ENCODE measurements at regions not wholly inside any gene's neighbourhood (a gene's known extent, or its start where the extent isn't known, plus 50 kb on each side); places are given as distances from the start of the nearest gene placed in this dataset.

GRCh38 chr16:85327731-85328675, 215.7 kb upstream of the CIBAR2 start:
- no peak for DNase-seq (ENCODE audit: low read depth)

GRCh38 chr16:85328676-85329058, 216.4 kb upstream of the CIBAR2 start:
- no peak for DNase-seq (ENCODE audit: low read depth)

DNA sequence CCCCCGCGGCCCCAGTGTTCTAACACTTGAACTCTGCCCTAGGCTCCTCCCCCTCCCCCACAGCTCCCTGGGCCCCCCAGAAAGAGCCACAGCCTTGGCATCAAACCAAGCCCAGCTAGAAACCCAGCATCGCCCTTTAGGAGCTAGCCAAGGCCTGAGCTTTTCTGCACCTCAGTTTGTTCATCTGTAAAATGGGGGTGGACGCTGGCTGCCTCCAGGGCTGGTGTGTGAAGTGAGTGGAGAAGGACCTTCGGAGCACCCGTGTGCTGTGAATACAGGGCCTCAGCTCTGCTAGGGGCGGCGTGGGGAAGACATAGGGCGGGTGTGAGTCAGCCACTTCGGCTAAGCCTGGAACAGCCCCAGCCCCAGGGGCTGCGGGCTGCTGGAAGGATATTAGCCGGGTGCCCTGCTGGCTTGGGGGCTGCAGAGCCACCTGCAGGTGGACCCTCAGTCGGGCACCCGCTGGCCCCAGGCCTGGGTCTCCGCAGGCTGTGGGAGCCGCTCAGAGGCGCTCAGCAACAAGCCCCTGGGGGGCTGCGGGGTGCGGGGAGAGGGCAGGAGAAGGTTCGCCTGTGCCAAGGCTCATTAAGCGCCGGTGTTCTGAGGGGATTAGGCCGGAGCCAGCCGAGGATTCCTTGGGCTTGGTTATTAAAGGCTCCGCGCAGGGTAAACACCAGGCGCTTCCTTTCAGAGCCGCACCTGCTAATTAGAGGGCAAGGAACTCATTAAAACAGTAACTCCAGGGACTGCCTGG, 217.0 kb upstream of the CIBAR2 start:
- DNase-seq (ENCODE audit: low read depth): no peak

GRCh38 chr16:85330006-85330693, 217.9 kb upstream of the CIBAR2 start:
- no peak for DNase-seq (ENCODE audit: low read depth)

- DNase-seq (ENCODE audit: low read depth): no peak
These were observed 218.5 kb upstream of the CIBAR2 start for GRCh38 chr16:85330694-85331188.

DNA sequence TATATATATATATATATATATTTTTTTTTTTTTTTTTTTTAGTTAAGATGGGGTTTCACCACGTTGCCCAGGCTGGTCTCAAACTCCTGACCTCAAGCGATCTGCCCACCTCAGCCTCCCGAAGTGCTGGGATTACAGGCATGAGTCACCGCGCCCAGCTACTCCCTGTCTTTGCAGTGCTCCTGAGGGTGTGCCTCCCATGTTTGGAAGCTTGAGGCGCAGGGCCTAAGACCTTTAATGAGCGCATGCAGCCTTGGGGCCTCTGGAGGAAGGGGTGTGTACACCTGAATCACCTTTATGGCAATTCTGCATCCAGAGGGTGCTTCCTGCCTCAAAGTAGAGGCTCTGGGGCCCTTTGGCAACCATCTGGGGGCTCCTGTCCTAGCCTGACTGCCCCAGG, 219.4 kb upstream of the CIBAR2 start:
- DNase-seq (ENCODE audit: low read depth): no peak

DNA sequence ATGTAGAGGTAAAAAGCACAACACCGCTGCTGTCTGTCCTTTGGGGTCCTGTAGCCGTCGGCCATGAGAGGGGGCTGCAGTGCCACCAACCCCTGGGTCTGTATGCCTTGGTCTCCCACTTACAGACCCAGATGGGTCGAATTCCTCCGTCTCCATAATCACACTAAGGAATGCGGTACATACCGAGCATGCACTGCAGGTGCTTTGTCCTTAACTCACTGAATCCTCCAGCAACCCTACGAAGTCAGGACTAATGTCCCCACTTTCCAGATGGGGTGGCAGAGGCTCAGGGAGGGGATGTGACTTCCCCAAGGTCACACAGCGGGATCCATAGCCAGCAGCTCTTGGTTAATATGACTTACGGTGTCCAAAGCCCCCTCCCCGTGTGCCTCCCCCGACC, 219.9 kb upstream of the CIBAR2 start:
- DNase-seq (ENCODE audit: low read depth): no peak

GRCh38 chr16:85333337-85333736, 221.1 kb upstream of the CIBAR2 start:
- DNase-seq (ENCODE audit: low read depth): no peak

DNA sequence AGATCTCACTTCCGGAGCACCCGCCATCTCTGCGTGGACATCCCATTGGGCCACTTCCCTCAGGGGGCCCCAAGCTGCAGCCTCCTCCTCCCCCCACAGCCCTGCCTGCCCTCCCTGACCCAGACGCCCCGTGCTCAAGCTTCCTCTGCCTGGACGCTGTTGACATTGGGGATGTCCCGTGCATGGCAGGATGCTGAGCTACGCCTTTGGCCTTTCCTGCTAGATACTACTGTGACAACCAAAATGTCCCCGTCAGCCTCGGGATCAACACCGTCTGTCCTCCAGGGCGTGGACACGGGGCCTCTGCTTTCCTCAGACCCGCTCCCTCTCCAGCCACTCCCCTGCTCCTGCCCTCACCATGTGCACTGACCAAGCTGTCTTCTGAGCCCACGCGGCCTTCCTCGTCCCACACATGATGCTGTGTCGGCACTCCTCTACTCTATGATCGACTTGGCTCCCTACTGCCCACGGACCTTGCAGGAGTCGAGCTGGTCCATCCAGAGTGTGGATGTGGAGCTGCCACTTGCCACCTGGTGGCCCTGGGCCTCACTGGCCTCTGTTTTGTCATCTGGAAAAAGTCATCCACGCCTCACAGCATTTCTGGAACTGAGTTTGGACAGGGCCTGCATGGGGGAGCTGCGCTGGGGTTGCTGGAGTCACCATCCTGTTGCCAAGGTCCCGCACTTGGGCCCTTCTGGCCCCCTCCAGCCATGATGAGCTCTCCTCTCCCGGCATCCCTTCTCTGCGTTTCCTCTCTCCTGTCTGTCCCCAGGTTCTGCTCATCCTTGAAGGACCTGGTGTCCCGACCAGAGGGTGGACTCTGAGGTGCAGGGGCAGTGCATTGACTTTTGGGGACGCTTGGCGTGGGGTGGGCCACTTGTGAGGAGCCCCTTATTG, 221.7 kb upstream of the CIBAR2 start:
- no peak for DNase-seq (ENCODE audit: low read depth)

DNA sequence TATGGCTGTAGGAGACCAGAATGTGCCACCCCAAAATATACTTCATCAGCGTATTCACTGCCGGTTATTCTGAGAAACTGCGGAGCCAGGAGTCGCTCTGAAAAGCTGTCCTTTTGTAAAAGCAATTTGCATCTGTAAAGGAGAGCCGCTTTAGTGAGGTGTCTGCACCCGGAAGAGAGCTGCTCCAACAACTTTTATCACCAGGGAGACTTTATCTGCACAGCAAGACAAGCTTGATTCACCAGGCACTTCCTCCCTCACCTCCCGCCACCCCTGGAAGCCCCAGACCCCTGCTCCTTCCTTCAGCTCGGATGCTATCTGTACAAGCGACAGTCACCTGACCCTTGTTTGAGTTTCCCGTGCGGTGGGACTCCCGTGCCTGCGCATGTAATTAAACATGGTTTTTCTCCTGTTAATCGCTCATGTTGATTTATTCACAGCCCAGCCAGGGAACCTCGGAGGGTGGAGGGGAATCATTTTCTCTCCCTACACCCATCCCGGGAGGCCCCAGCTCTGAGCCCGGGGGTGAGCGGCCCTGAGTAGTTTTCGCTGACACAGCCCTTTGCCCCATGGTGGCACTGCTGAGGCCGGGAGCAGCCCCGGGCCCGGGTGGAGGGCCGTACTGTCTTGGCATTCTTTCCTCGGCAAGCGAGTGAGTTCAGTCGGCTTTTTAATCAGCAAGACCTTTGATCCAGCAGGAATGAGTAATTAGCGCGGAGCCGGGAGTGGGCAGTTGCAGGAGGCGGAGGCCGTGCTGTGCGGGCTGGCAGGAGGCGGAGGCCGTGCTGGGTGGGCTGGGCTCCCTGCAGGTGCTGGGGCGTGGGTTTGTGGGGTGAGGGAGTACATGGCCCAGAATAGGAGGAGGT, 222.7 kb upstream of the CIBAR2 start:
- no peak for DNase-seq (ENCODE audit: low read depth)

DNA sequence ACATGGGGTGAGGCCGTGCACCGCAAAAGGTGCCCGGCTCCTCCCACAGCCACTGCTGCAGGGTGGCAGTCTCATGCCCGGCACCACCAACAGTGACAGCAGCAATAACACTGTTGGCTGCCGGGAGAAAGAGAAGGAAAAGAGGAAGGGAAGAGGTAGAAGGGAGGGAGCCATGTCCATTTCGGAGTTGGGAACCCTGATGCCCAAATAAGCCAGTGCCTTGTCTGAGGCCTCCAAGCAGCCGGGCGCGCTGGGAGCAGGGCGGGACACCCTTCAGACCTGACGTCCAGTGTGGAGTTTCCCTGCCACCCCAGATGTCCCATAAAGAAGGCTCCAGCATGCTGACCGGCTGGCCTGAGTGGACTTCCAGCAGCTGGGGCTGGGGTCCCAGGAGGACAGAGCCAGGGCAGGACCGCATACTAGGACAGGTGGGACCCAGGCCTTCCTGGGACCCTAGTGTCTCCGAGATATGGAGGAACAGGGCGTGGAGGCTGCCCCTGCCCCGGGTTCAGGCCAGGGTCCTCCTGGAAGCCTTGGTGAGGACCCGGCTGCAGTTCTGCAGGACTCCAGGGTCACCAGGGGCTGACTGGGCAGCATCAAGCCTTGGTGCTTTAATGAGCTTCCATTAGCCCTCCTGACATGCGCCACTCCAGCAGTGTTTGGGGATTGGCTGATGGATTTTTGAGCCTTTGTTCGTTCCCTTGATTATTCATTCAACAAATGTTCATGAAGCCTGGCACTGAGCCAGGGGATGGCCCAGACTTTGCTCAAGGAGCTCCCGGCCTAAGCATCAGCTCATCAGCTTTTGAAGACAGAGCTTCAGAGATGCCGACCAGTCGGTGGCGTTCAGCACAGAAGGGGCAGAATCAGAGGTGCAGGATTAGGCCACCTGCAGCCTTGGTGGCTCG, 223.6 kb upstream of the CIBAR2 start:
- no peak for DNase-seq (ENCODE audit: low read depth)

DNA sequence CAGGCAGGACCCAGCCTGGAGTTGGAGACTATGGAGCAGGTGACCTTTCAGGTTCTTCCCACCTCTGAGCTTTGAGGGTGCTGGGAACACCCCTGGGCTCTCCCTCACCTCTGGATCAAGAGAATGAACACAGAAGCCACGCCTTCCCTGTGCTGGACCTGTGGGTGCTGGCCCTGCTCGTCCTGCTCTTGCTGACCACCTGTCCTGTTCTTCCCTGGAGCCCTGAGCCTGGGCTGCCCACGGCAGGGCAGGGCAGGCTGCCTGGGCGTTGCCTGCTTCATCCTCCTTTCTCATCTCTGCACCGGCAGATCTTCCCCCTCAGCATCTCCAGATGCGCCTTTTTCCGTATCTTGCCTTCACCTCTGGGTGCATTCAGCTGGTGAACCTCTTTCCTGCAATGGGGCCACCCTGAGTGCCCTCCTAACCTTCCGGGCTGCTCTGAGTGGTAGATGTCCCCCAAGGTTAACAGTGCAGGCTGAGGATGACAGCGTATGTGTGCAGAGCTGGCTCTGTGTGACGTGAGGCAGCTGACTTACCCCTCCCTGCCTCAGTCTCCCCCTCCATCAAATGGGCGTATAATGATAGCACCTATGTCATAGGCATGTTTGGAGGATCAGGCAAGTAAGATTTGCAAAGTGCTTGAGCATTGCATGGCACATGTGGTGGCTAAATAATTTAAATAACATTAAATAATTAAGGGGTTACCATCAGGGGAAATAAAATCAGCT, 225.8 kb upstream of the CIBAR2 start:
- DNase-seq (ENCODE audit: low read depth): no peak

- no peak for DNase-seq (ENCODE audit: low read depth)
These were observed 226.3 kb upstream of the CIBAR2 start for GRCh38 chr16:85338638-85338982.

- DNase-seq (ENCODE audit: low read depth): no peak
These were observed 226.9 kb upstream of the CIBAR2 start for GRCh38 chr16:85338989-85339685.

GRCh38 chr16:85341972-85342695, 229.9 kb upstream of the CIBAR2 start:
- no peak for DNase-seq (ENCODE audit: low read depth)

DNA sequence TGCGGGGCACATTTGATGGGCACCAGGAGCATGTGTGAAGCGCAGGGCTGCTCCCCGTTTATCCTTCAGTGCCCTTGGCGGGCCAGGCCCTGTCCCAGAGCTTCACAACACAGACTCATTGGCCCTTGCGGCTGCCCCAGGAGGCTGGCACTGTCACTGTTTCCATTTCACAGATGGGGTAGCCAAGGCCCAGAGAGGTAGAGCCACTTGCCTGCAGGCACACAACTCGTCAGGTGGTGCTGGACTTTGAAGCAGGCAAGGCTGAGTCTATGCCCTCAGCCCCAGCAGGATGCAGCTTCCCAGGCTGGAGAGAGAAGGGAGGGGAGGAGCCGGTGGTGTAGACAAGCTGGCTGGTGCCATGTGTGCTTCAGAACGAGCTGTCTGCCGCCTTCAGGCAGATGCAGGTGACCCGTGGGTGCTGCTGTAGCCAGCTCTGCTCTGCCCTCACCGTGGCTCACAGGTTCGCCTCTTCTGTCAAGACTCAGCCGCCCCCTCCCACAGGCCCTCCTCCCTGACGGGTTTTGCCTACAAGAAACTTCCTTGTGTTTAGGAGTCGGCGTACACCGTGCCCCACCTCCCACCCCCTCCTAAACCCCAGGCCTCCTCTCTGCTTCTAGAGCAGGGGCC, 232.3 kb upstream of the CIBAR2 start:
- no peak for DNase-seq (ENCODE audit: low read depth)

GRCh38 chr16:85345129-85345639, 232.9 kb upstream of the CIBAR2 start:
- no peak for DNase-seq (ENCODE audit: low read depth)

Measured in stimulated activated CD8-positive, alpha-beta memory T cell treated with anti-CD3 and anti-CD28 coated beads, Interleukin-7, amount 100 ng/mL, for 24 hours (primary cell).